Keratinocyte (primary cell): ENCODE measurements at regions not wholly inside any gene's neighbourhood (a gene's known extent, or its start where the extent isn't known, plus 50 kb on each side); places are given as distances from the start of the nearest gene placed in this dataset.
"Not testable (repeated sequence)": the region's sequence is repeated elsewhere in the genome, so short reads cannot be mapped to it uniquely, and the experiment has no call there.

Source experiments
- DNase-seq: peaks from one replicate; pipeline ENCODE4 v3.0.0-alpha.2; 2011; ENCODE audit warnings: low read depth, missing footprints, low spot score
- FAIRE-seq: peaks from 2 replicates; lab custom pipeline; 2011; peaks lifted over from hg19 to GRCh38; lab: Jason Lieb, UNC
- H2AFZ ChIP-seq: 2 replicates; pipeline ENCODE4 v1.6.0; 2012; ENCODE audit warnings: low read length, control low read depth, inconsistent platforms; ENCODE audit not compliant: control insufficient read depth
- H3K27ac ChIP-seq: 2 replicates; pipeline ENCODE4 v1.5.1; 2011; ENCODE audit warnings: low read length; ENCODE audit not compliant: control insufficient read depth, insufficient read depth
- H3K27me3 ChIP-seq: 3 replicates; pipeline ENCODE4 v1.6.0; 2011; ENCODE audit warnings: low read length; ENCODE audit not compliant: control insufficient read depth, insufficient read depth; ENCODE audit errors: extremely low read depth
- H3K36me3 ChIP-seq, 2 experiments: 2 replicates in 1 of 2; 3 replicates in 1 of 2; pipeline ENCODE4 v1.5.1; 2011; ENCODE audit warnings: low read length in 2 of 2, mild to moderate bottlenecking in 1 of 2; ENCODE audit not compliant: control insufficient read depth in 2 of 2, insufficient read depth in 2 of 2; ENCODE audit errors: extremely low read depth in 1 of 2
- H3K4me1 ChIP-seq: 3 replicates; pipeline ENCODE4 v1.5.1; 2011; ENCODE audit warnings: low read length; ENCODE audit not compliant: control insufficient read depth, insufficient read depth; ENCODE audit errors: extremely low read depth
- H3K4me2 ChIP-seq: 3 replicates; pipeline ENCODE4 v1.6.0; 2011; ENCODE audit warnings: low read depth, low read length; ENCODE audit not compliant: control insufficient read depth, insufficient read depth; ENCODE audit errors: extremely low read depth
- H3K4me3 ChIP-seq, 3 experiments: fragments of 200-600 bp in 1 of 3; sonication (generic) in 1 of 3; 2 replicates in 2 of 3; 3 replicates in 1 of 3; pipeline ENCODE4 v1.5.1; 2011 to 2016; ENCODE audit warnings: low read length in 3 of 3, mild to moderate bottlenecking in 3 of 3, control low read depth in 2 of 3, inconsistent platforms in 1 of 3, low read depth in 1 of 3, mixed read lengths in 1 of 3, mixed run types in 1 of 3, moderate library complexity in 1 of 3; ENCODE audit not compliant: control insufficient read depth in 2 of 3, insufficient read depth in 2 of 3; ENCODE audit errors: extremely low read depth in 1 of 3
- H3K79me2 ChIP-seq: 2 replicates; pipeline ENCODE4 v1.6.0; 2012; ENCODE audit warnings: low read length; ENCODE audit not compliant: control insufficient read depth, insufficient read depth
- H3K9ac ChIP-seq: 3 replicates; pipeline ENCODE4 v1.6.0; 2011; ENCODE audit warnings: low read length; ENCODE audit not compliant: control insufficient read depth, insufficient read depth; ENCODE audit errors: extremely low read depth
- H3K9me1 ChIP-seq: 3 replicates; pipeline ENCODE4 v1.6.0; 2011; ENCODE audit warnings: low read length; ENCODE audit not compliant: control insufficient read depth, insufficient read depth; ENCODE audit errors: extremely low read depth
- H3K9me3 ChIP-seq: 2 replicates; pipeline ENCODE4 v1.5.1; 2012; ENCODE audit warnings: low read depth, low read length; ENCODE audit not compliant: control insufficient read depth
- H4K20me1 ChIP-seq: 3 replicates; pipeline ENCODE4 v1.6.0; 2011; ENCODE audit warnings: low read length; ENCODE audit not compliant: control insufficient read depth, insufficient read depth; ENCODE audit errors: extremely low read depth
- EZH2 ChIP-seq: IDR thresholded peaks from one replicate; pipeline ENCODE4 v1.6.1; 2012; ENCODE audit warnings: inconsistent platforms, mild to moderate bottlenecking, low read length, moderate library complexity
- dilution Hi-C: fragments of 300-500 bp; cut with MboI; formaldehyde crosslinking; loops from one replicate; pipeline ENCODE4 v1.7.0; 2020; ENCODE audit warnings: low sequenced_read_pairs; ENCODE audit not compliant: extremely low pct_ligation_motif_present
- TF ChIP-seq, protein P1 (sequence below), 3 experiments: IDR thresholded peaks in 1 of 3; conservative IDR thresholded peaks in 1 of 3; optimal IDR thresholded peaks in 1 of 3; 2 replicates in 2 of 3; 3 replicates in 1 of 3; pipeline versions ENCODE3 to v1.5.1; 2011; ENCODE audit warnings: low read length in 3 of 3, mild to moderate bottlenecking in 3 of 3, moderate library complexity in 2 of 3, control low read depth in 1 of 3, inconsistent platforms in 1 of 3; ENCODE audit not compliant: insufficient read depth in 2 of 3; ENCODE audit errors: extremely low read depth in 1 of 3

DNA sequence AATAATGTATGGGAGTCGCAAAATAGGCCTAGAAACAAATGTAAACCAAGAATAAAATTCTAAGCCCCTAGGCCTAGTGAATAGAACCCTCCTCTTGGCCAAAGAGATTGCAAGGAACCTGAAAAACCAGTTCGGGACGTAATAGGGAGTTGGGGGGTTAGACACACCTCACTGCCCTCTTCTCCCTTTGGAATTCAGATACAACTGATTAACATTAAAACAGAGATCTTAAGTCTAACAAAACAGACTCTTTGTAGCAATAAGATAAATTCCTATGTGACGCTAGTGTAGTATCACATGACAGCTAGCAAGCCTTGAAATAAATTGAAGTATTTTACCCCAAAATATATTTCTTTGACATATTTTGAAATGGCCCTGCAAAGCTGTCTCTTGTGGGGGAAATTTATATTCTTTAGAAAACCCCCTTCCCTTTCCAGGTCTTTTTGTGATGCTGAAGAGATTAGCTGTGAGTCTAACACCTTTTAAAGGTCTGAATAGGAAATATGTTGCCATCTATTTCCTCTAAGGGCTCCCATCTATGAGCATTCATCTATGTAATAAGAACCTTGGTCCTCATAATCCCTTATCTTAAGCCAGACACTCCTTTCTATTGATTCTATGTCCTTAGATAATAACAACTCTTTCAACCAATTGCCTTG lies 623.4 kb upstream of the NRG3 start:
- no peak overlapping the region for H3K4me2 ChIP-seq
- no peaks in the 10 kb centered on the region for H3K79me2 ChIP-seq
- no peak for TF ChIP-seq EZH2
- TF ChIP-seq, protein P1, sequence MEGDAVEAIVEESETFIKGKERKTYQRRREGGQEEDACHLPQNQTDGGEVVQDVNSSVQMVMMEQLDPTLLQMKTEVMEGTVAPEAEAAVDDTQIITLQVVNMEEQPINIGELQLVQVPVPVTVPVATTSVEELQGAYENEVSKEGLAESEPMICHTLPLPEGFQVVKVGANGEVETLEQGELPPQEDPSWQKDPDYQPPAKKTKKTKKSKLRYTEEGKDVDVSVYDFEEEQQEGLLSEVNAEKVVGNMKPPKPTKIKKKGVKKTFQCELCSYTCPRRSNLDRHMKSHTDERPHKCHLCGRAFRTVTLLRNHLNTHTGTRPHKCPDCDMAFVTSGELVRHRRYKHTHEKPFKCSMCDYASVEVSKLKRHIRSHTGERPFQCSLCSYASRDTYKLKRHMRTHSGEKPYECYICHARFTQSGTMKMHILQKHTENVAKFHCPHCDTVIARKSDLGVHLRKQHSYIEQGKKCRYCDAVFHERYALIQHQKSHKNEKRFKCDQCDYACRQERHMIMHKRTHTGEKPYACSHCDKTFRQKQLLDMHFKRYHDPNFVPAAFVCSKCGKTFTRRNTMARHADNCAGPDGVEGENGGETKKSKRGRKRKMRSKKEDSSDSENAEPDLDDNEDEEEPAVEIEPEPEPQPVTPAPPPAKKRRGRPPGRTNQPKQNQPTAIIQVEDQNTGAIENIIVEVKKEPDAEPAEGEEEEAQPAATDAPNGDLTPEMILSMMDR (optimal IDR thresholded peaks at IDR 0.05 in 1 of 3, IDR thresholded peaks at IDR 0.05 in 1 of 3, conservative IDR thresholded peaks at IDR 0.05 in 1 of 3; ENCODE audit: extremely low read depth in 1 of 3, insufficient read depth in 2 of 3, low read length in 3 of 3) = no peak
- H3K4me1 ChIP-seq = no peaks in the 10 kb centered on the region
- H3K9ac ChIP-seq = no peak overlapping the region
- H3K27me3 ChIP-seq = no peaks in the 10 kb centered on the region
- no peaks in the 10 kb centered on the region for H4K20me1 ChIP-seq
- no peak for DNase-seq
- no peaks in the 10 kb centered on the region for H3K36me3 ChIP-seq
- H3K27ac ChIP-seq = no peak overlapping the region
- dilution Hi-C loops = no loop called here
- FAIRE-seq = no peak
- no peak overlapping the region for H3K4me3 ChIP-seq
- H3K9me1 ChIP-seq = no peaks in the 10 kb centered on the region
- H3K9me3 ChIP-seq = no peaks in the 10 kb centered on the region
- H2AFZ ChIP-seq = no peak overlapping the region

DNA sequence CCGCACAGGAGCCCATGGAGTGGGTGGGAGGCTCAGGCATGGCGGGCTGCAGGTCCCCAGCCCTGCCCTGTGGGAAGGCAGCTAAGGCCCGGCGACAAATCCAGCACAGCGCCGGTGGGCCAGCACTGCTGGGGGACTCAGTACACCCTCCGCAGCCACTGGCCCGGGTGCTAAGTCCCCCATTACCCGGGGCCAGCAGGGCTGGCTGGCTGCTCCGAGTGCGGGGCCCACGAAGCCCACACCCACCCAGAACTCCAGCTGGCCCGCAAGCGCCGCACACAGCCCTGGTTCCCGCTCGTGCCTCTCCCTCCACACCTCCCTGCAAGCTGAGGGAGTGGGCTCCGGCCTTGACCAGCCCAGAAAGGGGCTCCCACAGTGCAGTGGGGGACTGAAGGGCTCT lies 610.0 kb upstream of the NRG3 start:
- dilution Hi-C loops, H3K9me1 ChIP-seq, H3K27me3 ChIP-seq, H3K4me2 ChIP-seq, FAIRE-seq, H3K27ac ChIP-seq, H3K79me2 ChIP-seq, H3K9ac ChIP-seq, DNase-seq, H4K20me1 ChIP-seq, H2AFZ ChIP-seq, H3K4me3 ChIP-seq, H3K4me1 ChIP-seq, H3K36me3 ChIP-seq, H3K9me3 ChIP-seq: not testable (repeated sequence)

DNA sequence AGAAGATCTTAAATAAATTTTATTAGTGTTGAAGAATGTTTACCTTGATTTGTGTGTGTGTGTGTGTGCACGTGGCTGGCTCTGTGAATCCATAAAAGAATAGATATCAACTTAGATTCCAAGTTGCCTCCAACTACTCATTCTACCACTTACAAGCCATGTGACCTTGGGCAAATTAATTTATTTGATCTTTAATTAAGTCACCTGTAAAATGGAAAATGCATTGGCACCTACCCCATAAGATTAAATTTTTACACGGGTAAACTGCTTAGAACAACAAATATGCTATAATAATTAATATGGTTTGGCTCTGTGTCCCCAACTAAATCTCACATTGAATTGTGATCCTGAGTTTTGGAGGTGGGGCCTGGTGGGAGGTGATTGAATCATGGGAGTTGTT lies 604.9 kb upstream of the NRG3 start:
- H3K9ac ChIP-seq = no peak overlapping the region
- no peak overlapping the region for H3K4me2 ChIP-seq
- H3K9me3 ChIP-seq = no peaks in the 10 kb centered on the region
- dilution Hi-C loops = no loop called here
- DNase-seq = no peak
- no peaks in the 10 kb centered on the region for H3K36me3 ChIP-seq
- no peak overlapping the region for H2AFZ ChIP-seq
- no peaks in the 10 kb centered on the region for H3K4me1 ChIP-seq
- H3K4me3 ChIP-seq = no peak overlapping the region
- TF ChIP-seq EZH2 = no peak
- TF ChIP-seq, protein P1 (optimal IDR thresholded peaks at IDR 0.05 in 1 of 3, IDR thresholded peaks at IDR 0.05 in 1 of 3, conservative IDR thresholded peaks at IDR 0.05 in 1 of 3; ENCODE audit: extremely low read depth in 1 of 3, insufficient read depth in 2 of 3, low read length in 3 of 3) = no peak
- H4K20me1 ChIP-seq = no peaks in the 10 kb centered on the region
- no peak overlapping the region for H3K27ac ChIP-seq
- FAIRE-seq = no peak
- H3K79me2 ChIP-seq = no peaks in the 10 kb centered on the region
- H3K9me1 ChIP-seq = no peaks in the 10 kb centered on the region
- no peaks in the 10 kb centered on the region for H3K27me3 ChIP-seq
